Right atrium auricular region (tissue), 2 donors: ENCODE measurements at regions not wholly inside any gene's neighbourhood (a gene's known extent, or its start where the extent isn't known, plus 50 kb on each side); places are given as distances from the start of the nearest gene placed in this dataset.

ENCODE experiments used
- DNase-seq: peaks from one replicate; pipeline ENCODE4 v3.0.0-alpha.2; 2019; ENCODE audit warnings: low spot score
- H3K27ac ChIP-seq, 2 donors: fragments of 200-600 bp; sonication (generic); 1 replicate in 1 of 2; 2 replicates in 1 of 2; pipeline ENCODE4 v1.5.1; 2016 to 2019
- H3K27me3 ChIP-seq, 2 donors: fragments of 200-600 bp; sonication (generic); one replicate each; pipeline versions ENCODE4 v1.5.1 to v1.6.0; 2017 to 2019
- H3K36me3 ChIP-seq: fragments of 200-600 bp; sonication (generic); one replicate; pipeline ENCODE4 v1.5.1; 2016
- H3K4me1 ChIP-seq, 2 donors: fragments of 200-600 bp; sonication (generic); one replicate each; pipeline versions ENCODE4 v1.5.1 to v1.6.0; 2017 to 2019
- H3K4me3 ChIP-seq, 2 donors: fragments of 200-600 bp; sonication (generic); 1 replicate in 1 of 2; 2 replicates in 1 of 2; pipeline ENCODE4 v1.5.1; 2017 to 2019; ENCODE audit warnings: mild to moderate bottlenecking in 1 of 2, moderate library complexity in 1 of 2
- H3K9me3 ChIP-seq, 2 donors: fragments of 200-600 bp; sonication (generic); one replicate each; pipeline ENCODE4 v1.5.1; 2019
- TF ChIP-seq, protein P1 (sequence below), 2 donors: fragments of 200-600 bp; sonication (generic); IDR thresholded peaks; one replicate each; pipeline ENCODE4 v1.5.1; 2019; ENCODE audit warnings: antibody characterized with exemption in 2 of 2

DNA sequence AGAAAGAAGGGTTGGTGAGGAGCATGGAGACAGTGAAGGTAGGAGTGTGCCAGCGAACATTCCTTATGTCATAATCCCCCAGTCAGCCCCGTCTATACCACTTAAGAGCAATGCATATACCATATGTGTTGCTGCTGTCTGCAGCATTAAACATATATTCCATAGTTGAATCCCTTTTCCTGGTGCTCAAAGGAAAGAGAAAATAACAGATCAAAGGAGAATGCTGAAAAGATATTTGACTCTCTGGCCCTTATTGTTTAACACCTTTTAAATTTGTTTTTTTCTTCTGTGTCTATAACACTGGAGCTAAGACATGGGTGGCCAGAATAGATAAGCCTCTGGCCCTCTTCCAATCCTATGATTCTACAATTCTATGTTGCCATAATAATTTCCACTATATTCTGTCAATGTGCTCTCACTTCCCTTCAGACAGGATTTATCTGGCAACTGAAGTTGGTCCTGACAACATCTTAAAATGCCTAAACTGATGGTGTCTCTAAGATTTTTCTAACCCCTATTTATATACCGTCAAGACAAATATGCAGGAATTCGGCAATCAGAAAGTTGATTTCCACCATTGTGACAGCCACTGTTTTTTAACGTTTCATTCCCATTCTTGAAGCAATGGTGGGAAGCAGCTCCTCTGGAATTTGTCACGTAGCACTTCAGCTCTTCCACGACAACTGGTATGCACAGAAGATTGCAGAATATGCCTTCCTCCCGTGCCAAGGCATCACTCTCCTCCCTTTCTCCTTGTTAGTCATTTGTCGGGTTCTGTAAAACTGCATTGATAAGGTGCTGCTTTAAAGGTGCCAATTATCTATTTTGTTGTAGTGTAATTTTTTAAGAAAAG, 204.7 kb downstream of the BCAT1 start:
- no peaks in the 10 kb centered on the region for H3K9me3 ChIP-seq
- no peaks in the 10 kb centered on the region for H3K4me1 ChIP-seq
- H3K27ac ChIP-seq = no peak overlapping the region
- no peaks in the 10 kb centered on the region for H3K36me3 ChIP-seq
- H3K4me3 ChIP-seq = no peak overlapping the region
- TF ChIP-seq, protein P1, sequence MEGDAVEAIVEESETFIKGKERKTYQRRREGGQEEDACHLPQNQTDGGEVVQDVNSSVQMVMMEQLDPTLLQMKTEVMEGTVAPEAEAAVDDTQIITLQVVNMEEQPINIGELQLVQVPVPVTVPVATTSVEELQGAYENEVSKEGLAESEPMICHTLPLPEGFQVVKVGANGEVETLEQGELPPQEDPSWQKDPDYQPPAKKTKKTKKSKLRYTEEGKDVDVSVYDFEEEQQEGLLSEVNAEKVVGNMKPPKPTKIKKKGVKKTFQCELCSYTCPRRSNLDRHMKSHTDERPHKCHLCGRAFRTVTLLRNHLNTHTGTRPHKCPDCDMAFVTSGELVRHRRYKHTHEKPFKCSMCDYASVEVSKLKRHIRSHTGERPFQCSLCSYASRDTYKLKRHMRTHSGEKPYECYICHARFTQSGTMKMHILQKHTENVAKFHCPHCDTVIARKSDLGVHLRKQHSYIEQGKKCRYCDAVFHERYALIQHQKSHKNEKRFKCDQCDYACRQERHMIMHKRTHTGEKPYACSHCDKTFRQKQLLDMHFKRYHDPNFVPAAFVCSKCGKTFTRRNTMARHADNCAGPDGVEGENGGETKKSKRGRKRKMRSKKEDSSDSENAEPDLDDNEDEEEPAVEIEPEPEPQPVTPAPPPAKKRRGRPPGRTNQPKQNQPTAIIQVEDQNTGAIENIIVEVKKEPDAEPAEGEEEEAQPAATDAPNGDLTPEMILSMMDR (IDR thresholded peaks at IDR 0.05) = no peak
- no peaks in the 10 kb centered on the region for H3K27me3 ChIP-seq
- no peak for DNase-seq

DNA sequence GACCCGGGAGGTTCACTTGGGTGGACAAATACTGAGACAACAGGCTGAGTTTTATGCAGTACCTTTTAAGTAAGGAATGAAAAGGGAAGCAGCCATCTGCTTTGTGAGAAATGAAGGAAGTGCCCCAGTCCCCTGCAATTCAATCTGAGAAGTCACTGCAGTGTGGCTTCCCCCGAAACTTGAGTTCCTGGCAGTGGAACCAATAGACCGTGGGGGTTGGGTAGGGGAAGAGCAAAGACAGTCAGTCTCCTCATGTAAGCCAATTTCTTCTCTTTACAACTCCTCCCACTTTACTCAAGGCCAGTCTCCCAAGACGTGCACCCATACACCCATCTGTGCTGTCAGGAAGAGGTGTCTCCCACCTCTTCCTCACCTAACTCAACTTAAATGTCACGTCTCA, 206.5 kb downstream of the BCAT1 start:
- H3K27ac ChIP-seq = no peak overlapping the region

DNA sequence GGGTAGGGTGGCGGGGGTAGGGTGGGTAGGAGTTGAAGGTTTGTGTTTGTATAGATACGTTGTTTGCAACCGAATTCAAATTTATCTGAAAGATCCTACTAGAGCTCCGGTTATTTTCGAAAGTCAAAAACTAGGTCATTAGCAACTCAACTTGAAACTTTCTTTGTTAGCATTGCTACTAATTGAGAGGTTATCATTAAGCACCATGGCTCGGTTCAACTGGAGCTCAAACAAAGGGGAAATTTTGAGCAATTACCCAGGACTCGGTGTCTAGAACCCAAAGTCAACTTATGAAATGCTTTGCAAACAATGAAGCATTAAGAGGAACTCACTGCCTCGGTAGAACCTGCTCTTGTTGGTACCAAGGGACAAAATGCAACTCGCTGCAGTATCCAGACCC, 207.7 kb downstream of the BCAT1 start:
- H3K27me3 ChIP-seq = no peaks in the 10 kb centered on the region
- no peak overlapping the region for H3K27ac ChIP-seq
- no peaks in the 10 kb centered on the region for H3K4me1 ChIP-seq
- TF ChIP-seq, protein P1 (IDR thresholded peaks at IDR 0.05) = no peak
- no peaks in the 10 kb centered on the region for H3K36me3 ChIP-seq
- no peak for DNase-seq
- H3K4me3 ChIP-seq = no peak overlapping the region
- no peaks in the 10 kb centered on the region for H3K9me3 ChIP-seq

More for the DNA sequence above, 206.5 kb downstream of the BCAT1 start:
- Histone ChIP-seq H3K36me3 (no peaks in the 10 kb centered on the region), H3K27me3 (no peaks in the 10 kb centered on the region), H3K4me3 (no peak overlapping the region), H3K4me1 (no peaks in the 10 kb centered on the region), H3K9me3 (no peaks in the 10 kb centered on the region)
- no peak for DNase-seq
- TF ChIP-seq, protein P1 (IDR thresholded peaks at IDR 0.05) = no peak

DNA sequence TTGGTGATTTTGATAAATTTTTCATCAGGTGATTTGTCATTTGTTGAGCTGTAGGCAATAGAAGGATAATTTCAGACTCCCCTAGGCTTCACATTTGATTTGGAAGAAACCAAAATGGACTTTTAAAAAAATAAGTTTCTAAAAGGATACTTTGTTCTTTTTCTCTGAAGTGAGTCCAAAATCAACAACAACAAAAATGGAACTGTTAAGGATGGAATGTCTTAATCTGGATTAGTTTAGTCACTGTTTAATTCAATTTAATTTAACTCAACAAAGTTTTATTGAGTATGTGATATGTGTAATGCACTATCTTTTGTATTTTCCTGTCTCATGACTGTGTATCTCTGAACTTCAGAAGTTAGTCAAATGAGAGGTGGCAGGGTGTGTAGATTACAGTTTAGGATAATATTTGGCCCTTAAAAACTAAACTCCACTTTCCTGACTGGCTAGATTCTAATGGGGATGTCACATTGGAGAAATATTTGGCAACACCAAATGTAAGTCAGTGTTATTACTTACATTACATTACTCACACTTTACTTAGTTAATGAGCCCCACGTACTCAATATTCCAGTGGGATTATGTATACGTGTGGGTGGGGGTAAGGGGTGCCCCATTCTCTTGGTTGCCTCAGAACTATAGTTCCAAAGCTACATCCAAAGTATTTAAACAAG, 209.7 kb downstream of the BCAT1 start:
- Histone ChIP-seq H3K4me3 (no peak overlapping the region), H3K27ac (no peak overlapping the region), H3K4me1 (no peaks in the 10 kb centered on the region), H3K9me3 (no peaks in the 10 kb centered on the region), H3K36me3 (no peaks in the 10 kb centered on the region), H3K27me3 (no peaks in the 10 kb centered on the region)
- no peak for DNase-seq
- TF ChIP-seq, protein P1 (IDR thresholded peaks at IDR 0.05) = no peak

DNA sequence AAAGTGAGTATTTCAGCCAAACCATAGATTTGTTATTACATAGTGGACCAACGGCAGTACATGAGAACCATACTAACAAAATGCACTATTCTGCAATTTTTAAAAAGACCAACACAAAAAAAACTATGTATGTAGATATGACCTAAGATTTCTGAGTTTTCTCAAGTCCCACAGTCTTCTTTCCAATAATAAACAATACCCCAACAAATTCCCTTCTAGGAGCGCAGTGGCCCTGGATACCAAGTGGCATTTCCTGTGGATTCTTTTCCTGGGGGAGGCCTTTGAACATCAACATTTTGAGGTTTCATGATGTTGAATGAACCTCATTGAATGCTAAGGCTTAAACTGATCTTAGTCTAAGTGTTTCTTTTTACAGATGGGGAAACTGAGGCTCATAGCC, 210.5 kb downstream of the BCAT1 start:
- Histone ChIP-seq H3K4me3 (no peak overlapping the region), H3K27ac (no peak overlapping the region), H3K36me3 (no peaks in the 10 kb centered on the region), H3K27me3 (no peaks in the 10 kb centered on the region), H3K9me3 (no peaks in the 10 kb centered on the region), H3K4me1 (no peaks in the 10 kb centered on the region)
- TF ChIP-seq, protein P1 (IDR thresholded peaks at IDR 0.05) = no peak
- DNase-seq = no peak
